Progenitor cell of endocrine pancreas (in vitro differentiated cells): ENCODE measurements at regions not wholly inside any gene's neighbourhood (a gene's known extent, or its start where the extent isn't known, plus 50 kb on each side); places are given as distances from the start of the nearest gene placed in this dataset.

ENCODE experiments used
- DNase-seq: peaks from one replicate; pipeline ENCODE4 v3.0.0; 2021; ENCODE audit warnings: low spot score; ENCODE audit not compliant: unreplicated experiment
- H3K27ac Mint-ChIP-seq: 2 replicates; pipeline ENCODE4 v1.8.0; 2021; ENCODE audit warnings: mild to moderate bottlenecking, moderate library complexity, mixed read lengths
- H3K27me3 Mint-ChIP-seq: 2 replicates; pipeline ENCODE4 v1.8.0; 2021; ENCODE audit warnings: mixed read lengths
- H3K36me3 Mint-ChIP-seq: 2 replicates; pipeline ENCODE4 v1.8.0; 2022; ENCODE audit warnings: mixed read lengths; ENCODE audit not compliant: insufficient read depth
- H3K4me1 Mint-ChIP-seq: 2 replicates; pipeline ENCODE4 v1.8.0; 2021; ENCODE audit warnings: low read depth, mixed read lengths
- H3K4me3 Mint-ChIP-seq: 2 replicates; pipeline ENCODE4 v1.8.0; 2021; ENCODE audit warnings: low read depth, mild to moderate bottlenecking, moderate library complexity, mixed read lengths
- H3K9me3 Mint-ChIP-seq: 2 replicates; pipeline ENCODE4 v1.8.0; 2021; ENCODE audit warnings: low read depth, mixed read lengths
- TF ChIP-seq, protein P1 (sequence below): fragments of 200-600 bp; sonication (generic); IDR thresholded peaks from one replicate; pipeline ENCODE4 v1.5.0; 2021; ENCODE audit warnings: antibody characterized with exemption, mild to moderate bottlenecking; ENCODE audit not compliant: unreplicated experiment

DNA sequence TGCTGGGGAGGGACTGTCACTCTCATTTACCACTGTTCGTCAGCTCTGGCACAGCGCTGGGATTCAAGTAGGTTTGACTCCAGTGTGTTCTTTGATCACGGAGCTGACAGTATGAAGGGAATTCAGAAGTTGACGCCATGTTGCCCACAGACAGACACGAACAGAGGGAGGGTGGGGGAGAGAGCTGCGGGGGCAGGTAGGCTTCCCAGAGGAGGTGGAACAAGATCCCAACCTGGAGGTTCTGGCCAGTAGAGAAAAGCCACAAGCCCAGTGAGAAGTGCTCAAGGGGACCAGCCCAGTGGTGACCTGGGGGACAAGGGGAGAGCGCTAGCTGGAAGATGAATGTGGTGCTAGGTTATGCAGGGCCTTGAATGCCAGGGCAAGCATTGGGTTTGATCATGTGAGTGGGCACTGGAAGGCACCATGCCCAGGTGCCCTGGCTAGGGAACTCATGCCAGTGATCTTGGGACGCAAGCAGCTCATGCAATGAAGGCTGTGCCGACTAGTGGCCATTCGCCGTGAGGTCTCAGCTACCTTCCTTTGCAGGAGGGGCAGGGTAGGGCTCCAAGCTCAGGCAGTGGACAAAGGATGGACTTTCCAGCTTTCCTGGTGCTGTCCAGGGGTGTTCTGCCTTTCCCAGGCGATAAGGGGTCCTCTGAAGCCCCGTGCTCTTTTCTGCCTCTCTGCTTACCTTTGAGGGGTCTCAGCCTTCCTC is 50.4 kb upstream of the APCDD1L start:
- Mint-ChIP-seq H3K4me3 (no peak overlapping the region), H3K27me3 (peaks cover 7% of the 10 kb centered on the region), H3K4me1 (no peaks in the 10 kb centered on the region), H3K36me3 (no peaks in the 10 kb centered on the region), H3K9me3 (no peaks in the 10 kb centered on the region), H3K27ac (no peak overlapping the region)
- TF ChIP-seq, protein P1, sequence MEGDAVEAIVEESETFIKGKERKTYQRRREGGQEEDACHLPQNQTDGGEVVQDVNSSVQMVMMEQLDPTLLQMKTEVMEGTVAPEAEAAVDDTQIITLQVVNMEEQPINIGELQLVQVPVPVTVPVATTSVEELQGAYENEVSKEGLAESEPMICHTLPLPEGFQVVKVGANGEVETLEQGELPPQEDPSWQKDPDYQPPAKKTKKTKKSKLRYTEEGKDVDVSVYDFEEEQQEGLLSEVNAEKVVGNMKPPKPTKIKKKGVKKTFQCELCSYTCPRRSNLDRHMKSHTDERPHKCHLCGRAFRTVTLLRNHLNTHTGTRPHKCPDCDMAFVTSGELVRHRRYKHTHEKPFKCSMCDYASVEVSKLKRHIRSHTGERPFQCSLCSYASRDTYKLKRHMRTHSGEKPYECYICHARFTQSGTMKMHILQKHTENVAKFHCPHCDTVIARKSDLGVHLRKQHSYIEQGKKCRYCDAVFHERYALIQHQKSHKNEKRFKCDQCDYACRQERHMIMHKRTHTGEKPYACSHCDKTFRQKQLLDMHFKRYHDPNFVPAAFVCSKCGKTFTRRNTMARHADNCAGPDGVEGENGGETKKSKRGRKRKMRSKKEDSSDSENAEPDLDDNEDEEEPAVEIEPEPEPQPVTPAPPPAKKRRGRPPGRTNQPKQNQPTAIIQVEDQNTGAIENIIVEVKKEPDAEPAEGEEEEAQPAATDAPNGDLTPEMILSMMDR: no peak
- DNase-seq: no peak
